ENCODE measurements at regions not wholly inside any gene's neighbourhood (a gene's known extent, or its start where the extent isn't known, plus 50 kb on each side); places are given as distances from the start of the nearest gene placed in this dataset.

- Histone ChIP-seq H3K9me3 (ENCODE audit: low read depth, low read length, poor library complexity, severe bottlenecking) (no peaks in the 10 kb centered on the region), H3K4me3 (ENCODE audit: low read depth, low read length, poor library complexity, severe bottlenecking) (no peak overlapping the region), H3K4me1 (ENCODE audit: insufficient read depth, low read length, poor library complexity, severe bottlenecking) (no peaks in the 10 kb centered on the region), H3K36me3 (ENCODE audit: insufficient read depth, low read length, poor library complexity, severe bottlenecking) (no peaks in the 10 kb centered on the region), H3K27me3 (replicated peaks; ENCODE audit: insufficient read depth, low read depth, low read length, poor library complexity) (peaks cover 21% of the 10 kb centered on the region), H3K27ac (ENCODE audit: low read depth, low read length, poor library complexity, severe bottlenecking) (no peak overlapping the region)
- DNase-seq (ENCODE audit: low spot score) = no peak
- ChIA-PET POLR2A (ENCODE audit: low non-redundant PET) (no interaction called here), CTCF (no interaction called here)
- no peak for TF ChIP-seq EZH2 (IDR thresholded peaks at IDR 0.05; ENCODE audit: borderline replicate concordance, low read depth, low read length, poor library complexity, severe bottlenecking)
- TF ChIP-seq, protein P1, sequence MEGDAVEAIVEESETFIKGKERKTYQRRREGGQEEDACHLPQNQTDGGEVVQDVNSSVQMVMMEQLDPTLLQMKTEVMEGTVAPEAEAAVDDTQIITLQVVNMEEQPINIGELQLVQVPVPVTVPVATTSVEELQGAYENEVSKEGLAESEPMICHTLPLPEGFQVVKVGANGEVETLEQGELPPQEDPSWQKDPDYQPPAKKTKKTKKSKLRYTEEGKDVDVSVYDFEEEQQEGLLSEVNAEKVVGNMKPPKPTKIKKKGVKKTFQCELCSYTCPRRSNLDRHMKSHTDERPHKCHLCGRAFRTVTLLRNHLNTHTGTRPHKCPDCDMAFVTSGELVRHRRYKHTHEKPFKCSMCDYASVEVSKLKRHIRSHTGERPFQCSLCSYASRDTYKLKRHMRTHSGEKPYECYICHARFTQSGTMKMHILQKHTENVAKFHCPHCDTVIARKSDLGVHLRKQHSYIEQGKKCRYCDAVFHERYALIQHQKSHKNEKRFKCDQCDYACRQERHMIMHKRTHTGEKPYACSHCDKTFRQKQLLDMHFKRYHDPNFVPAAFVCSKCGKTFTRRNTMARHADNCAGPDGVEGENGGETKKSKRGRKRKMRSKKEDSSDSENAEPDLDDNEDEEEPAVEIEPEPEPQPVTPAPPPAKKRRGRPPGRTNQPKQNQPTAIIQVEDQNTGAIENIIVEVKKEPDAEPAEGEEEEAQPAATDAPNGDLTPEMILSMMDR (conservative IDR thresholded peaks at IDR 0.05; ENCODE audit: low read depth, low read length) = no peak
- intact Hi-C loops (cut with micrococcal nuclease; ENCODE audit: unreplicated experiment) = no loop called here
- BruUV-seq (replicated peaks) = no TSS peak
Measured at GRCh38 chr13:78305171-78305570, 298.2 kb downstream of the POU4F1 start.

GRCh38 chr13:78299832-78300623 is 303.3 kb downstream of the POU4F1 start:
- no peak overlapping the region for H3K4me3 ChIP-seq (ENCODE audit: low read depth, low read length, poor library complexity, severe bottlenecking)
- intact Hi-C loops (cut with micrococcal nuclease; ENCODE audit: unreplicated experiment) = loop anchor here (5.0 kb wide), 1 partner anchor 163 kb away; no protein-coding TSS in a partner anchor
- TF ChIP-seq EZH2 (IDR thresholded peaks at IDR 0.05; ENCODE audit: borderline replicate concordance, low read depth, low read length, poor library complexity, severe bottlenecking) = no peak
- TF ChIP-seq, protein P1 (conservative IDR thresholded peaks at IDR 0.05; ENCODE audit: low read depth, low read length) = no peak
- peaks cover 4% of the 10 kb centered on the region for H3K27me3 ChIP-seq (replicated peaks; ENCODE audit: insufficient read depth, low read depth, low read length, poor library complexity)
- no TSS peak for BruUV-seq (replicated peaks)
- CTCF ChIA-PET = no interaction called here
- H3K4me1 ChIP-seq (ENCODE audit: insufficient read depth, low read length, poor library complexity, severe bottlenecking) = no peaks in the 10 kb centered on the region
- POLR2A ChIA-PET (ENCODE audit: low non-redundant PET) = no interaction called here
- no peak overlapping the region for H3K27ac ChIP-seq (ENCODE audit: low read depth, low read length, poor library complexity, severe bottlenecking)
- H3K36me3 ChIP-seq (ENCODE audit: insufficient read depth, low read length, poor library complexity, severe bottlenecking) = no peaks in the 10 kb centered on the region
- H3K9me3 ChIP-seq (ENCODE audit: low read depth, low read length, poor library complexity, severe bottlenecking) = no peaks in the 10 kb centered on the region
- no peak for DNase-seq (ENCODE audit: low spot score)

DNA sequence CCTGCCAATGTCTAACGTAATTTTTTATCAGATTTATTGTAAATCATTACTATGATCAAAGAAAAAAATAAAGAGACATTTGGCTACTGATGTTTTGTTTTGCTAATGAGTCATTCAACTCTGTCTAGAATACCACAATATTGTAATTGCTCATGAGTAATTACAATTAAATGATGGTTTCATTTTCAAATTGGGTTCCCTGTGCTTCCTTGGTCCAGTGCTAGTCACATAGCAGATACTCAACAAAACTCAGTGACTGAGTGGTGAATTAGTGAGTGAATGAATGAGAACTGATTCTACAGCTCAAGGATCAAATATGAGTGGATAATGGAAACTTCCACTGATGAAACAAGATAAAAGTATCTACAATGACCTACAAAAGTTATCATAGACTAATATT is 304.7 kb downstream of the POU4F1 start:
- intact Hi-C loops (cut with micrococcal nuclease; ENCODE audit: unreplicated experiment) = no loop called here
- Histone ChIP-seq H3K4me1 (ENCODE audit: insufficient read depth, low read length, poor library complexity, severe bottlenecking) (no peaks in the 10 kb centered on the region), H3K9me3 (ENCODE audit: low read depth, low read length, poor library complexity, severe bottlenecking) (no peaks in the 10 kb centered on the region), H3K4me3 (ENCODE audit: low read depth, low read length, poor library complexity, severe bottlenecking) (no peak overlapping the region), H3K36me3 (ENCODE audit: insufficient read depth, low read length, poor library complexity, severe bottlenecking) (no peaks in the 10 kb centered on the region), H3K27me3 (replicated peaks; ENCODE audit: insufficient read depth, low read depth, low read length, poor library complexity) (peaks cover 4% of the 10 kb centered on the region), H3K27ac (ENCODE audit: low read depth, low read length, poor library complexity, severe bottlenecking) (no peak overlapping the region)
- no TSS peak for BruUV-seq (replicated peaks)
- DNase-seq (ENCODE audit: low spot score) = no peak
- TF ChIP-seq, protein P1 (conservative IDR thresholded peaks at IDR 0.05; ENCODE audit: low read depth, low read length) = no peak
- no peak for TF ChIP-seq EZH2 (IDR thresholded peaks at IDR 0.05; ENCODE audit: borderline replicate concordance, low read depth, low read length, poor library complexity, severe bottlenecking)
- POLR2A ChIA-PET (ENCODE audit: low non-redundant PET) = no interaction called here
- CTCF ChIA-PET = no interaction called here
